T-helper 17 cell (primary cell): ENCODE measurements at regions not wholly inside any gene's neighbourhood (a gene's known extent, or its start where the extent isn't known, plus 50 kb on each side); places are given as distances from the start of the nearest gene placed in this dataset.
A peak's percentile ranks its signal among the peaks of the same experiment; 100 is the strongest.

Source experiments
- ATAC-seq: fragments of 150-1000 bp; cut with Tn5 transposase; 2 replicates; pipeline ENCODE4 v1.10.0; 2021; ENCODE audit warnings: mild to moderate bottlenecking, moderate library complexity
- DNase-seq, 3 donors: peaks; one replicate each; pipeline versions ENCODE4 v3.0.0 to v3.0.0-alpha.2; 2020 to 2021
- H3K9me3 ChIP-seq: one replicate; pipeline ENCODE4 v1.7.0; 2013; ENCODE audit warnings: low read length, mild to moderate bottlenecking; ENCODE audit not compliant: control insufficient read depth, poor library complexity, severe bottlenecking
- H3K27ac Mint-ChIP-seq: one replicate; pipeline ENCODE4 v1.8.0; 2022; ENCODE audit warnings: mild to moderate bottlenecking, moderate library complexity, mixed read lengths
- H3K27me3 Mint-ChIP-seq: one replicate; pipeline ENCODE4 v1.8.0; 2022; ENCODE audit warnings: mixed read lengths
- H3K36me3 Mint-ChIP-seq: one replicate; pipeline ENCODE4 v1.8.0; 2022; ENCODE audit warnings: low read depth, mixed read lengths
- H3K4me1 Mint-ChIP-seq: one replicate; pipeline ENCODE4 v1.8.0; 2022; ENCODE audit warnings: mild to moderate bottlenecking, mixed read lengths
- H3K4me3 Mint-ChIP-seq: one replicate; pipeline ENCODE4 v1.8.0; 2022; ENCODE audit warnings: mild to moderate bottlenecking, moderate library complexity, mixed read lengths

- Mint-ChIP-seq H3K27ac (no peak overlapping the region), H3K27me3 (peaks cover 13% of the 10 kb centered on the region), H3K4me3 (no peak overlapping the region), H3K4me1 (peaks cover 2% of the 10 kb centered on the region), H3K36me3 (peaks cover 2% of the 10 kb centered on the region)
- DNase-seq (no peak), ATAC-seq (no peak)
- H3K9me3 ChIP-seq: no peaks in the 10 kb centered on the region
Observed at GRCh38 chr20:19807946-19808330, 49.9 kb downstream of the RIN2 start.

DNA sequence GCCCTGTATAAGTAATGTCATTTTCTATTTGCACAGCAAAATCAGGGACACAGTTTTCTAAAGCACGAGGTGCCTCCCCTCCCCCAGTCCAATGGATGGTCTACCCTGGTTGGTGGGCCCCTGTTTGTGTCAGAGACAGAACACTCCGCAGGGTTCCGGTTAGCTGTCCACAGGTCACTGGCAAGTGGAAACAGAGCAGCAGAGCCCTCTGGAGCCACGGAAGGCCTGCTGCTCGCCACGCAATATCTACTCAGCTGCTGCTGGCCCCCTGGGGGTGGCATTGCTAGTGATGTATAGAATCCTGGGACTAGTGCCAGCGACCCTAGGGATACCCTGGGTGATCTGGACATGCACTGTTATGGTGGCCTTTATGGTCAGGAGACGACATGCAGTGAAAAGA, 50.4 kb downstream of the RIN2 start:
- Mint-ChIP-seq H3K36me3 (peaks cover 2% of the 10 kb centered on the region), H3K27me3 (peaks cover 17% of the 10 kb centered on the region), H3K27ac (no peak overlapping the region), H3K4me3 (no peak overlapping the region), H3K4me1 (peaks cover 2% of the 10 kb centered on the region)
- H3K9me3 ChIP-seq: no peaks in the 10 kb centered on the region
- ATAC-seq (no peak), DNase-seq (no peak)

DNA sequence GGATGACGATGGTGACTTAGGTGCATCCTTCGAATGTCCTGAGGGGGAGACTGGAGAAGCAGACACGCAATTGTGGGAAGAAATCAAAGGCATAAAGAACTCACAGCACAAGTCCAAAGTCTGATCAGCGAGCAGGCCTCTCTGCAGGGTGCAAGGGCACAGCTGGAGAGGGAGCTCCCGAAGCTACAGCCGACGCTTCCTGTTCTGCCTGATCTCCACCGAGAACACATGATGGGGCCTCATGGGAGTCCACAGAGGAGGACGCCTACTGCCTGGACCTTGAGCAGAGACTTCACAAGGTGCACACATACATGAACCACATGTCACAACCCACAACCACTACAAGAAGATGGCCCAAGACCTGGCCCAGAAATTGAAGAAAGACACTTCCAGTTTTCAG, 51.4 kb downstream of the RIN2 start:
- Mint-ChIP-seq H3K4me1 (no peaks in the 10 kb centered on the region), H3K4me3 (no peak overlapping the region), H3K36me3 (peaks cover 2% of the 10 kb centered on the region), H3K27ac (no peak overlapping the region), H3K27me3 (peaks cover 17% of the 10 kb centered on the region)
- ATAC-seq (no peak), DNase-seq (no peak)
- no peaks in the 10 kb centered on the region for H3K9me3 ChIP-seq

- H3K9me3 ChIP-seq: no peaks in the 10 kb centered on the region
- H3K4me1 Mint-ChIP-seq: no peaks in the 10 kb centered on the region
- no peak overlapping the region for H3K27ac Mint-ChIP-seq
- peaks cover 2% of the 10 kb centered on the region for H3K36me3 Mint-ChIP-seq
- no peak overlapping the region for H3K4me3 Mint-ChIP-seq
- peaks cover 17% of the 10 kb centered on the region for H3K27me3 Mint-ChIP-seq
- DNase-seq (no peak), ATAC-seq (no peak)
Observed at GRCh38 chr20:19811231-19811630, 53.2 kb downstream of the RIN2 start.

DNA sequence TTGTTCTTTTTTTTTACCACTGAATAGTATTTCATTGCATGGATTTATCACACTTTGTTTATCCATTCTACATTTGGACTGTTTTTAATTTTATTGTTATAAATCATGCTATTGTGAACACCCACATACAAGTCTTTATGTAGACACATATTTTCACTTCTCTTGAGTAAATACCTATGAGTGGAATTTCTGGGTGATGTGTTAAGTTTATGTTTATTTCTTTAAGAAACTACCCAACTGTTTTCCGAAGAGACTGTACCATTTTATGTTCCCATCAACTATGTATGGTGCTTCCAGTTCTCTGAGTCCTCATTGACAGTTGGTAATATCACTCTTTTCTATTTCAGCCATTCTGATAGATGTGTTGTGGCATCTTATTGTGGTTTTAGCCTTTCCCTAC, 54.0 kb downstream of the RIN2 start:
- Mint-ChIP-seq H3K4me3 (no peak overlapping the region), H3K36me3 (peaks cover 2% of the 10 kb centered on the region), H3K4me1 (no peaks in the 10 kb centered on the region), H3K27me3 (peaks cover 17% of the 10 kb centered on the region), H3K27ac (no peak overlapping the region)
- H3K9me3 ChIP-seq: no peaks in the 10 kb centered on the region
- DNase-seq (no peak), ATAC-seq (no peak)

DNA sequence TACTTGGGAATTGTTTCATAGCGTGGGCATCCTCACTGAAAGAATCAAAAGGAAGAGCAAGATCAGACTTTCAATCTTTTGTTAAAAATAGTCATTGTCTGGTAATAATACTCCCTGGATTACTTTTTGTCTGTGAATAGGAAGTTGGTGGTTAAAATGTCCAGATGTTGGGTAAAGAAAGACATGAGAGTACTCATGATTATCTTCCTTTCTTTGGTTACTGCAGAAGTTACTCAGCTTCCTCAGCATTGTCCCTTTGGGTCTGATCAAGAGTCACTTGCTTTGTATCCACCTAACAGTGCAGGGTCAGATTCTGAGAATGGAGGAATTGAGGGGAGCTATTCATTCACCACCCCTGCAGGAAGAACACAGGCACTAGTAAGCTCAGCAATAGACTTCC, 54.6 kb downstream of the RIN2 start:
- Mint-ChIP-seq H3K27me3 (peaks cover 17% of the 10 kb centered on the region), H3K36me3 (peaks cover 2% of the 10 kb centered on the region), H3K4me3 (no peak overlapping the region), H3K4me1 (no peaks in the 10 kb centered on the region), H3K27ac (no peak overlapping the region)
- ATAC-seq (no peak), DNase-seq (no peak)
- no peaks in the 10 kb centered on the region for H3K9me3 ChIP-seq

- H3K9me3 ChIP-seq: no peaks in the 10 kb centered on the region
Observed at GRCh38 chr20:19813846-19814640, 56.0 kb downstream of the RIN2 start.

GRCh38 chr20:19815553-19815991, 57.5 kb downstream of the RIN2 start:
- no peak overlapping the region for H3K27ac Mint-ChIP-seq
- H3K4me1 Mint-ChIP-seq: no peaks in the 10 kb centered on the region
- H3K27me3 Mint-ChIP-seq: peaks cover 17% of the 10 kb centered on the region
- DNase-seq (no peak), ATAC-seq (peak; percentile 28)
- peaks cover 2% of the 10 kb centered on the region for H3K36me3 Mint-ChIP-seq
- no peaks in the 10 kb centered on the region for H3K9me3 ChIP-seq
- H3K4me3 Mint-ChIP-seq: no peak overlapping the region

More at GRCh38 chr20:19813846-19814640, 56.0 kb downstream of the RIN2 start:
- H3K36me3 Mint-ChIP-seq: peaks cover 2% of the 10 kb centered on the region
- no peaks in the 10 kb centered on the region for H3K4me1 Mint-ChIP-seq
- H3K27me3 Mint-ChIP-seq: peaks cover 17% of the 10 kb centered on the region
- H3K4me3 Mint-ChIP-seq: no peak overlapping the region
- DNase-seq: no peak
- no peak for ATAC-seq
- no peak overlapping the region for H3K27ac Mint-ChIP-seq

DNA sequence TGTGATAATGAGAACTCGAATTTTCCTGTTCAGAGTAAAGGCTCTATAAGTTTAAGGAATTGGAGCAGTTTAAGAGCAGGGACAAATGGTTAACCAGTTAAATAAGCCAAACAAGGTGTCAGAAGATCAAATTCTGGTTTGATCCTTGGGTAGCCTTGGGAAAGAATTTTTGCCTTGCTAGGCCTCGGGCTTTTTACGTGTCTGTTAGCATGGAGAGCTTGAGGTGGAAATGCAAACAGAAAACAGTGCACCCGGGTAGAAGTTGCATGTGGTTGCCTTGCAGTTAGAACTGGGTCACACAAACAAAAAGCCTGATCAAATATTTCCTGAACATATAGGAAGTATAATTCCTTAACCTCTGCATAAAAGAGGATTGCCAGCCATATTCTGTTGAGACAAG, 58.3 kb downstream of the RIN2 start:
- H3K27me3 Mint-ChIP-seq: peaks cover 10% of the 10 kb centered on the region
- H3K36me3 Mint-ChIP-seq: no peaks in the 10 kb centered on the region
- H3K9me3 ChIP-seq: no peaks in the 10 kb centered on the region
- no peaks in the 10 kb centered on the region for H3K4me1 Mint-ChIP-seq
- H3K4me3 Mint-ChIP-seq: no peak overlapping the region
- no peak for ATAC-seq
- no peak for DNase-seq
- no peak overlapping the region for H3K27ac Mint-ChIP-seq

GRCh38 chr20:19817017-19817416, 59.0 kb downstream of the RIN2 start:
- Mint-ChIP-seq H3K27ac (no peak overlapping the region), H3K27me3 (peaks cover 10% of the 10 kb centered on the region), H3K4me1 (no peaks in the 10 kb centered on the region), H3K36me3 (no peaks in the 10 kb centered on the region), H3K4me3 (no peak overlapping the region)
- ATAC-seq (no peak), DNase-seq (no peak)
- no peaks in the 10 kb centered on the region for H3K9me3 ChIP-seq

DNA sequence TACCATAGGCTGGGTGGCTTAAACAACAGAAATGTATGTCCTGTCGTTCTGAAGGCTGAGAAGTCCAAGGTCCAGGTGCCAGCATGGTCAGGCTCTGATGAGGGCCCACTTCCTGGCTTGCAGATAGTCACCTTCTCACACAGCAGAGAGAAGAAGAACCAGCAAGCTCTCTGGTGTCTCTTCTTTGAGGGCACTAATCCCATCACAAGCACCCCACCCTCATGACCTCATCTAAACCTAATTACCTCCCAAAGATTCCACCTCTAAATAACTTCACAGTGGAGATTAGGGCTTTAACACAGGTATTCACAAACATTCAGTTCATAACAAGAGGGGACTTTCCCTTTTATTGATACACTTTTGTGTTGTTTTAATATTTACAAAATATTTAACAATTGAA, 61.1 kb downstream of the RIN2 start:
- H3K4me1 Mint-ChIP-seq: no peaks in the 10 kb centered on the region
- H3K27me3 Mint-ChIP-seq: no peaks in the 10 kb centered on the region
- no peaks in the 10 kb centered on the region for H3K9me3 ChIP-seq
- no peak overlapping the region for H3K4me3 Mint-ChIP-seq
- ATAC-seq: no peak
- H3K36me3 Mint-ChIP-seq: no peaks in the 10 kb centered on the region
- H3K27ac Mint-ChIP-seq: no peak overlapping the region
- DNase-seq: no peak

- no peaks in the 10 kb centered on the region for H3K36me3 Mint-ChIP-seq
- H3K4me3 Mint-ChIP-seq: no peak overlapping the region
- H3K4me1 Mint-ChIP-seq: no peaks in the 10 kb centered on the region
- no peaks in the 10 kb centered on the region for H3K27me3 Mint-ChIP-seq
- no peak for DNase-seq
- no peaks in the 10 kb centered on the region for H3K9me3 ChIP-seq
- no peak overlapping the region for H3K27ac Mint-ChIP-seq
- no peak for ATAC-seq
Observed at GRCh38 chr20:19820555-19821211, 62.6 kb downstream of the RIN2 start.

DNA sequence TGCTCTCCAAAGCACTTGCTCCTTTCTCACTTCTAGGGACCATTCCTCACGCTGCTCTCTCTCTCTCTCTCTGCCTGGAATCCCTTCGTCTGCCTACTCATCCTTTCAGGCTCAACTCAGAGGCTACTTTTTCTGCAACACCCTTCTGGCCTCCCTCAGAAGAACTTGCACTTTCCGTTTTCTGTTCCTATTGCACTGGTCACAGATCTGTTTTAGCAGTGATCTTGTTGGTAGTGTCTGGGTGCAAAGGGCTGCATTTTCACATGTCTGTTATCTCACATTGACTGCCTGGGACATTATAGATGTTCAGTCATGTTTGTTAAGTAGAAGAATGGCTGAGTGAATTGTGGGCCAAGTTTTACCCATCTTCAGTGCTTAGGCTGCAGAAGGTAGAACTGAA, 63.5 kb downstream of the RIN2 start:
- no peak overlapping the region for H3K27ac Mint-ChIP-seq

GRCh38 chr20:19823216-19823615, 65.2 kb downstream of the RIN2 start:
- no peak for DNase-seq
- Mint-ChIP-seq H3K4me1 (peaks cover 3% of the 10 kb centered on the region), H3K27ac (no peak overlapping the region), H3K36me3 (no peaks in the 10 kb centered on the region), H3K27me3 (no peaks in the 10 kb centered on the region), H3K4me3 (no peak overlapping the region)
- ATAC-seq: no peak
- H3K9me3 ChIP-seq: no peaks in the 10 kb centered on the region

More for the DNA sequence above, 63.5 kb downstream of the RIN2 start:
- no peak for DNase-seq
- Mint-ChIP-seq H3K4me1 (no peaks in the 10 kb centered on the region), H3K36me3 (no peaks in the 10 kb centered on the region), H3K27me3 (no peaks in the 10 kb centered on the region), H3K4me3 (no peak overlapping the region)
- no peak for ATAC-seq
- no peaks in the 10 kb centered on the region for H3K9me3 ChIP-seq
